ENCODE measurements at regions not wholly inside any gene's neighbourhood (a gene's known extent, or its start where the extent isn't known, plus 50 kb on each side); places are given as distances from the start of the nearest gene placed in this dataset.

GRCh38 chr2:236928380-236929037 lies 157.2 kb upstream of the COPS8 start:
- TF ChIP-seq, protein P1, sequence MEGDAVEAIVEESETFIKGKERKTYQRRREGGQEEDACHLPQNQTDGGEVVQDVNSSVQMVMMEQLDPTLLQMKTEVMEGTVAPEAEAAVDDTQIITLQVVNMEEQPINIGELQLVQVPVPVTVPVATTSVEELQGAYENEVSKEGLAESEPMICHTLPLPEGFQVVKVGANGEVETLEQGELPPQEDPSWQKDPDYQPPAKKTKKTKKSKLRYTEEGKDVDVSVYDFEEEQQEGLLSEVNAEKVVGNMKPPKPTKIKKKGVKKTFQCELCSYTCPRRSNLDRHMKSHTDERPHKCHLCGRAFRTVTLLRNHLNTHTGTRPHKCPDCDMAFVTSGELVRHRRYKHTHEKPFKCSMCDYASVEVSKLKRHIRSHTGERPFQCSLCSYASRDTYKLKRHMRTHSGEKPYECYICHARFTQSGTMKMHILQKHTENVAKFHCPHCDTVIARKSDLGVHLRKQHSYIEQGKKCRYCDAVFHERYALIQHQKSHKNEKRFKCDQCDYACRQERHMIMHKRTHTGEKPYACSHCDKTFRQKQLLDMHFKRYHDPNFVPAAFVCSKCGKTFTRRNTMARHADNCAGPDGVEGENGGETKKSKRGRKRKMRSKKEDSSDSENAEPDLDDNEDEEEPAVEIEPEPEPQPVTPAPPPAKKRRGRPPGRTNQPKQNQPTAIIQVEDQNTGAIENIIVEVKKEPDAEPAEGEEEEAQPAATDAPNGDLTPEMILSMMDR (conservative IDR thresholded peaks at IDR 0.05): no peak
- H3K27ac ChIP-seq: peak overlapping the region; percentile 26; the same call in 1 of the 2 replicates

DNA sequence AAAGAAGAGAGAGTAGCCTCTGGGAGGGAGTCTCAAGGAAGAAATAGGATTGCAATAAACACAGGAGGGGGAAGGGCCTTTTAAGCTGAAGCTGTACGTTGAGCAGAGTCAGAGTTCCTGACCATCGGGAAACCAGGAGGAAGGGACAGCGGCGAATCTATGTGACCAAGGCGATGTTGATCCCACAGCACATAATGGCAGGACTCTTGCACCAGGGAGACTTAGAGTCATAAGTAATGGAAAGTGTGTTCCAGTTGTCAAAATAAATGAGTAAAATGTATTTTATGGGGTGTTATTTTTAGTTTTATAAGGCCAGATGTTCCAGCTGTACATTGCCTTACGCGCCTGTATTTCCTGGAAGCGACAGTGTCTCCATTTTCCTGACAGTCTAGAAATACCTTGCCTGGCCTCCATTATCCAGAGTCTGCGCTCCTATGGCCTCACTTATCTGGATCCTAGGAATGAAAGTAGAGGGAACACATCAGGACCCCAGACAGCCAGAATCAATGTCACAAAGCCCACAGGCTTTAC lies 152.8 kb upstream of the COPS8 start:
- TF ChIP-seq, protein P1 (conservative IDR thresholded peaks at IDR 0.05): no peak
- H3K27ac ChIP-seq: no peak overlapping the region

- H3K27ac ChIP-seq: no peak overlapping the region
- TF ChIP-seq, protein P1 (conservative IDR thresholded peaks at IDR 0.05): no peak
Measured at GRCh38 chr2:236934166-236934565, 151.5 kb upstream of the COPS8 start.

- H3K27ac ChIP-seq: no peak overlapping the region
- TF ChIP-seq, protein P1 (conservative IDR thresholded peaks at IDR 0.05): no peak
Measured at GRCh38 chr2:236934656-236935055, 151.0 kb upstream of the COPS8 start.

GRCh38 chr2:236935083-236935482 lies 150.6 kb upstream of the COPS8 start:
- TF ChIP-seq, protein P1 (conservative IDR thresholded peaks at IDR 0.05): no peak
- no peak overlapping the region for H3K27ac ChIP-seq

DNA sequence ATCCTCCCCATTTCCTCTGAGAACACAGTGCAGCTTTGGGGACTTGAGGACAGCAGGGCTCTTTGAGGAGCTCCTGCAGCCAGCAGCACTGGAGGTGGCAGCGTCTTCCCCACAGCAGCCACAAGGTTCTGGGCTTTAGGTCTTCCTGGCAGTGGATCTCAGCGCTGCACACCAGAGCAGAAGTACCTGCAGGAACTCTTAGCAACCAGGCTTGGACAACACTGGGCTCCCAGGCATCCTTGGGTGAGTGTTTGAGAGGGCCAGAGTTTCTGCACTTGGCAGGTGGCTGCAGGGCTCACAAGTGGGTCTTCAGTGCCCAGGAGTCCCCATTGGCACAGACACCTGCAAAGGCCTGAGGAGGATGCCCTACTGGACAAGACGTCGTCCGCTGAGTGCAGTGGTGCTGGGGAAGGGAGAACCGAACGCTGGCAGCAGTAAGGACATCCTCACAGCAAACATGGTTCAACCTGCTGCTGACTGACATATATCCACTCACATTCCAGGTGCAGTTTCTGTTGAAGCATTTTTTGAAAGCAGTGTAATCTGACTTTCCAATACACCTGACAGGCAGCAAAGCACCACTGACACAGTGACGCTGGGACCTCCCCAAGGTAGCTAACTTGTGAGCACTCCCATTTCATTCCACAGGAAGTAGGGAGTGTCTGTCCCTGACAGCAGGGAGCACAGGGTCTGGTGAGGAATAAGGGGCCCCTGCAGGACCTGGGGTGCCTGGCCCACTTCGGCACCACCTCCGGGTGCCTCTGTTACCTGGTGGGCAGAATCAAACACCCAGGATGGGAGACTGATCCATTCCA lies 149.9 kb upstream of the COPS8 start:
- no peak overlapping the region for H3K27ac ChIP-seq
- TF ChIP-seq, protein P1 (conservative IDR thresholded peaks at IDR 0.05): no peak

- H3K27ac ChIP-seq: no peak overlapping the region
- TF ChIP-seq, protein P1 (conservative IDR thresholded peaks at IDR 0.05): no peak
Measured at GRCh38 chr2:236936446-236936940, 149.2 kb upstream of the COPS8 start.

All from VCaP (cell line).